Astrocyte of the spinal cord (primary cell): ENCODE measurements at regions not wholly inside any gene's neighbourhood (a gene's known extent, or its start where the extent isn't known, plus 50 kb on each side); places are given as distances from the start of the nearest gene placed in this dataset.
A peak's percentile ranks its signal among the peaks of the same experiment; 100 is the strongest.

Experiments
- DNase-seq: peaks from one replicate; pipeline ENCODE4 v3.0.0; 2011; ENCODE audit warnings: low read depth, low spot score
- H3K4me3 ChIP-seq: 2 replicates; pipeline ENCODE4 v1.5.1; 2011; ENCODE audit warnings: low read depth, mild to moderate bottlenecking, low read length, moderate library complexity
- in situ Hi-C: cut with HindIII; loops from 2 replicates; pipeline ENCODE4 v1.10.0; 2017; ENCODE audit warnings: low sequenced_read_pairs
- TF ChIP-seq, protein P1 (sequence below): IDR thresholded peaks from 2 replicates; pipeline ENCODE4 v1.5.1; 2012; ENCODE audit warnings: low read depth, mild to moderate bottlenecking, low read length, inconsistent platforms

DNA sequence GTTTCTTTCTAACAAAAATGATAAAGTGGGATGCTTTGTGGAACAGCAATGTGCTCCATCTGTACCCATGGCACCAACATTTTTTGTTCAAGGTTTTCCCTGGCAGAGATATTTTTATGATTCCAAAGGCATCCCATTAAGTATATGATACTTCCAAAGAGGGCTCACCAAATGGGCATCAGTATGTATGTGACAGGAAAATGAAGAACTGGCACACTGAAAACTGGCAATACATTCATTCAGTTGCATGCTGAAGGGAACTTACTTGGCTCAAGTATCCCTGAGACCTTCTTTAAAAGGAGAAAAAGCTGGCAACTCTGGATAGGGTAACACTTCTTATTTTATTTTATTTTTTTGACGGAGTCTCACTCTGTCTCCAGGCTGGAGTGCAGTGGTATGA is 249.8 kb downstream of the IL20RB start:
- in situ Hi-C loops, result no loop called here
- no peak for DNase-seq
- H3K4me3 ChIP-seq, result no peak overlapping the region
- TF ChIP-seq, protein P1, sequence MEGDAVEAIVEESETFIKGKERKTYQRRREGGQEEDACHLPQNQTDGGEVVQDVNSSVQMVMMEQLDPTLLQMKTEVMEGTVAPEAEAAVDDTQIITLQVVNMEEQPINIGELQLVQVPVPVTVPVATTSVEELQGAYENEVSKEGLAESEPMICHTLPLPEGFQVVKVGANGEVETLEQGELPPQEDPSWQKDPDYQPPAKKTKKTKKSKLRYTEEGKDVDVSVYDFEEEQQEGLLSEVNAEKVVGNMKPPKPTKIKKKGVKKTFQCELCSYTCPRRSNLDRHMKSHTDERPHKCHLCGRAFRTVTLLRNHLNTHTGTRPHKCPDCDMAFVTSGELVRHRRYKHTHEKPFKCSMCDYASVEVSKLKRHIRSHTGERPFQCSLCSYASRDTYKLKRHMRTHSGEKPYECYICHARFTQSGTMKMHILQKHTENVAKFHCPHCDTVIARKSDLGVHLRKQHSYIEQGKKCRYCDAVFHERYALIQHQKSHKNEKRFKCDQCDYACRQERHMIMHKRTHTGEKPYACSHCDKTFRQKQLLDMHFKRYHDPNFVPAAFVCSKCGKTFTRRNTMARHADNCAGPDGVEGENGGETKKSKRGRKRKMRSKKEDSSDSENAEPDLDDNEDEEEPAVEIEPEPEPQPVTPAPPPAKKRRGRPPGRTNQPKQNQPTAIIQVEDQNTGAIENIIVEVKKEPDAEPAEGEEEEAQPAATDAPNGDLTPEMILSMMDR, result no peak

DNA sequence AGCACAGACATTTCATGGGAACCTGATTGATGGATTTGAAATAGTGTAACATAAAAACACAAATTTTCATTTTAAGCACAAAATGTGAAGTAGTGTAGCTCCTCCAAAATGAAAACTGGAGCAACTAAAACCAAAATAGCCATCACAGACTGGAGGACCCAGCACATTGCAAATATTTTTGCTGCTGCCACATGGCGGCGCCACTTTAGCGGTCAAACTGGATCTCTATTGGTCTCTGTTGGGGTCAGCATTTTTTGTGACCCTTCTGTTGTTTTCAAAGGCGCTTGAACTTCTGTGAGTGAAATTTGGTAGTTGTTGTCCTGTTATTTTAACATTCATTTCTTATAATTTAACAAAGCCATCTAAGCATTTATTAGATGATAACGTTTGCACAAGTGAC is 259.9 kb downstream of the IL20RB start:
- TF ChIP-seq, protein P1, result peak; percentile 6
- no peak for DNase-seq
- H3K4me3 ChIP-seq, result no peak overlapping the region
- in situ Hi-C loops, result no loop called here

DNA sequence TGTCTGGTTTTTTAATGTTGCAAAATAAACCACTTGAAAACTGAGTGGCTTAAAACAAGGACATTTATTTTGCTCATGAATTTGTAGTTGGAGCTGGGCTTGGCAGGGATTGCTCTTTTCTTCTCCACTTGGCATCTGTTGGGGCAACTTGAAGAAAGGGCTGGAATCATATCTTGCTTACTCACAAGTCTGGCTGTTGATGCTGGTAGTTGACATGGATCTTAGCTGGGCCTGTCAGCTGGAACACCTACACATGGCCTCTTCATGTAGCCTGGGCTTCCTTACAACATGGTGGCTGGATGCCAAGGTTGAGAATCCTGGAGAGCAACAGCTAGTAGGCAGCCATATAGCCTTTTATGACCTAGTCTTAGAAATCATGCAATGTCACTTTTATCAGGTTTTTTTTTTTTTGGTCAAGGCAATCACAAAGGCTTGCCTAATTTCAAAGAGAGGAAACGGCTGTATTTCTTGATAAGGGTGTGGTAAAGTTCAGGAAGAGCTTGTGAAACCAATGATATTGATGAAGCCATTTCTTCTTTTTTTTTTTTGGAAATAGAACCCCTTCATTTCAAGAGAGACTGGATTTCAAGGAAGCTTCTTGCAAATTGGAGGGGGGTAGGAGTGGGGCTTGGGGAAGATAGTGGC is 262.1 kb downstream of the IL20RB start:
- H3K4me3 ChIP-seq, result no peak overlapping the region
- no peak for DNase-seq
- in situ Hi-C loops, result no loop called here
- TF ChIP-seq, protein P1, result no peak

DNA sequence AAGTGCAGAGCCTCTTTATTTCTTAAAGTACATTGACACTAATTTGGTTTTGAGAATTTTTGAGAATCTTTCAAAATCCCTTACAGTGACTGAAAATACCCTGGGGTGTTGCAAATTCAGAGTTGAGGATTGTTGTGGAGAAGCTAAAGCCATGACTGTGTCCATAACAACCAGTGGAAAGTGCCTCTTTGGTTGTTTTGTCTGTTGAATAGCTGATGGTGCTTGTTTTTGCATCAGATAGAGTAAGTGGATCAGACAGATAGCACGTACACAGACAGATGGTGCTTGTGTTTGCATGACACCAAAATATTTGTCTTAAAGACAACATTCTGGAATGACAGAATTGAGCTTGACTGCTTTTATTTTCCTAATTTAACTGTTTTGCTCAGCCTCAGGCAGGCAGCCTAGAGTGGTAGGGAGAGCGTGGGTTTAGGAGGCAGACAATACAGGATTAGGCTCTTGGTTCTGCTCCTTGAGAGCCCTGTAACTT is 265.0 kb downstream of the IL20RB start:
- DNase-seq, result no peak
- in situ Hi-C loops, result no loop called here
- TF ChIP-seq, protein P1, result no peak
- H3K4me3 ChIP-seq, result no peak overlapping the region

DNA sequence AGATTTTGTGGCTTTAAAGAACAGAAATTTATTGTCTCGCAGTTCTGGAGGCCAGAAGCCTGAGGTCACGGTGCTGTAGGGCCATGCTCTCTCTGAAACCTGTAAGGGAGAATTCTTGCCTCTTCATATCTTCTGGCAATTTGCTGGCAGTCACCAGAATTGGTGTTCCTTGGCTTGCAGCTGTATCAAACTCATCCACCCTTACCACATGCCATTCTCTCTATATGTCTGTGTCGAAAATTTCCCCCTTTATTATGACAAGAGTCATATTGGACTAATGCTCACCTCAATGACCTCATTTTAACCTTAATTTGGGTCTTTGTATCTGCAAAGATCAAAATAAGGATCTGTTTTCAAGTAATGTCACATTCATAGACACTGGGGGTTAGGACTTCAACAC is 266.7 kb downstream of the IL20RB start:
- DNase-seq, result no peak
- TF ChIP-seq, protein P1, result no peak
- no peak overlapping the region for H3K4me3 ChIP-seq
- in situ Hi-C loops, result no loop called here

DNA sequence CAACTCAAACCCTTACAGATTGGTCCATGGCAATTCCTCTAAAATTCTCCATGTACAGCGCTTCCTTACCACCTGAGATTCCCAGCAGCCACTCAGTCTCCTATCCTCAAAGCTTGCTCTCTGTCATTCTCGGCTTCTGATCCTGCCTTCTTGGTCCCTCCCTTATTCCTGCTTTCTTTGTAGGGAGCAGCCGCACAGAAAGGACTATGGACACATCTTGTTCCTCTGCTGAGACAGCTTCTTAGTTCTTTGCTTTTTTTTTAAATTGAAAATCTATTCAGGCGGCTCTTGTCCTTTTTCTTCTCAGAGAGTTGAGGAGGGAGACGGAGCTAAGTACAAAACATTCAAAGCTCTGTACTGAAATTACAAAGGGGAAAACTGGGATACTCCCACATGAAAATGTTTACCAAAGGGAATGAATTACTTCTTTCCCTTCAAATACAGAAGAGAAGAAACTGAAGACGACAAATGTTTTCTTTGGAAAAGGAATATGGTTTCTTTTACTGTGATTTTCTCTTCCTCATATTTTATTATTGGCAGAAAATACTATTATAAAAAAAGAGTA is 285.1 kb downstream of the IL20RB start:
- in situ Hi-C loops, result no loop called here

More for the DNA sequence above, 285.1 kb downstream of the IL20RB start:
- no peak overlapping the region for H3K4me3 ChIP-seq
- no peak for DNase-seq
- TF ChIP-seq, protein P1, result no peak
